PC-9 (cell line): ENCODE measurements at regions not wholly inside any gene's neighbourhood (a gene's known extent, or its start where the extent isn't known, plus 50 kb on each side); places are given as distances from the start of the nearest gene placed in this dataset.

Experiments used
- BruUV-seq: library from RNA; stranded (reverse); fragments of 400-500 nt; replicated peaks from 2 replicates; lab custom pipeline; 2021; lab: Mats Ljungman, UMichigan
- CTCF ChIA-PET: fragments of 300-600 bp; sonication (Branson Sonifier 250); formaldehyde crosslinking; loops from one replicate; lab custom pipeline; 2022; ENCODE audit warnings: antibody characterized with exemption; lab: Charles Lee
- POLR2A ChIA-PET: fragments of 300-600 bp; sonication (Branson Sonifier 250); formaldehyde crosslinking; loops from one replicate; lab custom pipeline; 2022; ENCODE audit warnings: antibody characterized with exemption; ENCODE audit not compliant: unreplicated experiment; lab: Charles Lee
- DNase-seq, 2 experiments: peaks; one replicate each; pipeline versions ENCODE4 v3.0.0 to v3.0.0-alpha.2; 2015 to 2022; ENCODE audit warnings: mixed read lengths in 1 of 2
- H2AFZ ChIP-seq: fragments of 200-600 bp; sonication (generic); 2 replicates; pipeline ENCODE4 v1.8.1; 2017; ENCODE audit warnings: antibody characterized with exemption
- H3F3A ChIP-seq: fragments of 200-600 bp; sonication (generic); 2 replicates; pipeline ENCODE4 v1.8.1; 2017; ENCODE audit warnings: antibody characterized with exemption, mild to moderate bottlenecking, low read depth; ENCODE audit not compliant: insufficient read depth
- H3K27ac ChIP-seq: fragments of 200-600 bp; sonication (generic); 2 replicates; pipeline ENCODE4 v1.6.1; 2016; ENCODE audit warnings: mixed run types
- H3K27me3 ChIP-seq: fragments of 200-600 bp; sonication (generic); 2 replicates; pipeline ENCODE4 v1.6.1; 2016; ENCODE audit warnings: low read depth, mixed run types; ENCODE audit not compliant: insufficient read depth
- H3K36me3 ChIP-seq: fragments of 200-600 bp; sonication (generic); 2 replicates; pipeline ENCODE4 v1.6.1; 2016; ENCODE audit warnings: low read depth, mixed run types
- H3K4me1 ChIP-seq: fragments of 200-600 bp; sonication (generic); replicated peaks from 2 replicates; pipeline ENCODE4 v1.6.1; 2016; ENCODE audit warnings: mixed run types; ENCODE audit not compliant: insufficient read depth
- H3K4me2 ChIP-seq: fragments of 200-600 bp; sonication (generic); 2 replicates; pipeline ENCODE4 v1.6.1; 2017; ENCODE audit warnings: mixed run types
- H3K4me3 ChIP-seq: fragments of 200-600 bp; sonication (generic); 2 replicates; pipeline ENCODE4 v1.6.1; 2016; ENCODE audit warnings: mixed run types
- H3K79me2 ChIP-seq: fragments of 200-600 bp; sonication (generic); 2 replicates; pipeline ENCODE4 v1.6.1; 2017; ENCODE audit warnings: low read depth, mixed run types
- H3K9me2 ChIP-seq: fragments of 200-600 bp; sonication (generic); 2 replicates; pipeline ENCODE4 v1.8.1; 2017; ENCODE audit warnings: mild to moderate bottlenecking; ENCODE audit not compliant: insufficient read depth
- H3K9me3 ChIP-seq: fragments of 200-600 bp; sonication (generic); 2 replicates; pipeline ENCODE4 v1.8.1; 2016; ENCODE audit warnings: low read depth; ENCODE audit not compliant: insufficient read depth
- H4K20me1 ChIP-seq: fragments of 200-600 bp; sonication (generic); 2 replicates; pipeline ENCODE4 v1.8.1; 2017; ENCODE audit not compliant: insufficient read depth
- EZH2 ChIP-seq: fragments of 200-600 bp; sonication (generic); IDR thresholded peaks from 2 replicates; pipeline ENCODE4 v1.8.0; 2017; ENCODE audit warnings: antibody characterized with exemption, low read depth
- intact Hi-C: fragments of 100-400 bp; cut with micrococcal nuclease; formaldehyde crosslinking; loops from one replicate; pipeline ENCODE4 v1.10.0; 2022; ENCODE audit not compliant: unreplicated experiment
- TF ChIP-seq, protein P1 (sequence below): fragments of 200-600 bp; sonication (generic); conservative IDR thresholded peaks from 2 replicates; pipeline ENCODE4 v1.6.1; 2017; ENCODE audit warnings: mixed run types, antibody characterized with exemption, mild to moderate bottlenecking, moderate library complexity

DNA sequence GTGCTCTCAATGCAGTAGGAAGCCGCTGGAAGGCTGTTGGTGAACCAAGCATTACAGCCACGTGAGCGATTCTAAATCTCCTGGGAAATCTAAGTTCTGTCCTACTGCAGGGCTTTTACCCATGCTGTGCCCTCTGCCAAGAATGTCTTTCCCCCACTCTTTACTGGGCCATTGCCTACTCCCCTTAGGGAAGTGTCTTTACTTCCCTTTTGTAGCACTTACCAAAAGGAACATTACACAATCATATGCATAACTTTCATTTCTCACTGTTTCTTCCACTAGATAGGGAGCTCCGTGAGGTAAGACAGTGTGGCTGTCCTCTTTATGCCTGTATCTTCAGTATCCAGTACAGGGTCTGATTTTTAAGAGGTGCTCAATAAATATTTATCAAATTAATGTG is 241.7 kb upstream of the NR4A3 start:
- Histone ChIP-seq H2AFZ (no peak overlapping the region), H3F3A (no peaks in the 10 kb centered on the region), H3K4me2 (no peak overlapping the region), H3K27ac (no peak overlapping the region), H3K4me3 (no peak overlapping the region), H3K4me1 (no peaks in the 10 kb centered on the region), H3K27me3 (no peaks in the 10 kb centered on the region), H3K9me3 (no peaks in the 10 kb centered on the region), H3K36me3 (no peaks in the 10 kb centered on the region), H4K20me1 (no peaks in the 10 kb centered on the region), H3K79me2 (no peaks in the 10 kb centered on the region), H3K9me2 (no peaks in the 10 kb centered on the region; the same call in 1 of the 2 replicates)
- ChIA-PET POLR2A (no interaction called here), CTCF (no interaction called here)
- no peak for TF ChIP-seq EZH2
- TF ChIP-seq, protein P1, sequence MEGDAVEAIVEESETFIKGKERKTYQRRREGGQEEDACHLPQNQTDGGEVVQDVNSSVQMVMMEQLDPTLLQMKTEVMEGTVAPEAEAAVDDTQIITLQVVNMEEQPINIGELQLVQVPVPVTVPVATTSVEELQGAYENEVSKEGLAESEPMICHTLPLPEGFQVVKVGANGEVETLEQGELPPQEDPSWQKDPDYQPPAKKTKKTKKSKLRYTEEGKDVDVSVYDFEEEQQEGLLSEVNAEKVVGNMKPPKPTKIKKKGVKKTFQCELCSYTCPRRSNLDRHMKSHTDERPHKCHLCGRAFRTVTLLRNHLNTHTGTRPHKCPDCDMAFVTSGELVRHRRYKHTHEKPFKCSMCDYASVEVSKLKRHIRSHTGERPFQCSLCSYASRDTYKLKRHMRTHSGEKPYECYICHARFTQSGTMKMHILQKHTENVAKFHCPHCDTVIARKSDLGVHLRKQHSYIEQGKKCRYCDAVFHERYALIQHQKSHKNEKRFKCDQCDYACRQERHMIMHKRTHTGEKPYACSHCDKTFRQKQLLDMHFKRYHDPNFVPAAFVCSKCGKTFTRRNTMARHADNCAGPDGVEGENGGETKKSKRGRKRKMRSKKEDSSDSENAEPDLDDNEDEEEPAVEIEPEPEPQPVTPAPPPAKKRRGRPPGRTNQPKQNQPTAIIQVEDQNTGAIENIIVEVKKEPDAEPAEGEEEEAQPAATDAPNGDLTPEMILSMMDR = no peak
- BruUV-seq = no TSS peak
- no peak for DNase-seq
- intact Hi-C loops = no loop called here

DNA sequence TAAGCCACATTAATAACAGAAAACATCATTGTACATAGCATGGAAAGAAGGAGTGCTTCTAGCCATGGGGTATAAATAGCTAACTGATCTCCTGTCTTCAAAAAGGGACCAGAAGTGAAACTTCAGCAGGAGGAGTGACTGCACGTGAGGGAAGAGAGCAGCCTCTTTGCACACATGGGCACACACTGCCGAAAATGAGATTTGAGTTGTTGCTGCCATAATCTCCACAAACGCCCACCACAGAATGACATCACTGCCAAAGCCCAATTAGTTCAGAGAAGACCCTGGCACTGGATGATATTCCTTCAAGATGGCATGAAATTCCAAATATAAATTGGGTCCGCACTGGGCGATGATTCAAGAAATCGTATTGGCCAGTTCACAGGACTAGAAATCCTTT is 238.9 kb upstream of the NR4A3 start:
- BruUV-seq = no TSS peak

DNA sequence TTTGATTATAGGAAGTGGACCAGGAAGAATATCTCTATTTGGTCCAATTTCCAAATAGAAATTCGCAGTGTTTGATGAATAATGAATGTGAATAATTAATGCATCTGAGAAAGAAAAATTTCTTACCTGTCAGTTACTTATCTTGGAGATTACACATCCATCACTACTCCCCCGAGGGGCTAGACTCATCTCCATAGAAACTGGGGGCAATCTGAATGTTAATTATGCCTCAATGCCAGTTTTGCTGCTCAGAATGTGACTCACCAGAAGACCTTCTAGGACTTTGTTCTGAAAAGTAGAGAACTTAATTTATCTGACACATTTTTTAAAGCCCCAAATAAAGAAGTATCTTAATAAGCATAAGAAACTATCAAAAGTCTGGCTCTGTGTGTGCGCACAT is 233.4 kb upstream of the NR4A3 start:
- intact Hi-C loops = no loop called here
- Histone ChIP-seq H3K4me2 (no peak overlapping the region), H3K4me3 (no peak overlapping the region), H2AFZ (no peak overlapping the region), H3K36me3 (no peaks in the 10 kb centered on the region), H4K20me1 (no peaks in the 10 kb centered on the region), H3K27ac (no peak overlapping the region), H3K4me1 (no peaks in the 10 kb centered on the region), H3K9me2 (no peaks in the 10 kb centered on the region), H3K9me3 (no peaks in the 10 kb centered on the region), H3F3A (no peaks in the 10 kb centered on the region), H3K79me2 (no peaks in the 10 kb centered on the region), H3K27me3 (no peaks in the 10 kb centered on the region)
- DNase-seq = no peak
- ChIA-PET POLR2A (no interaction called here), CTCF (no interaction called here)
- no TSS peak for BruUV-seq
- TF ChIP-seq EZH2 = no peak
- TF ChIP-seq, protein P1 = no peak

More for the DNA sequence above, 238.9 kb upstream of the NR4A3 start:
- no peaks in the 10 kb centered on the region for H3K4me1 ChIP-seq
- H3K36me3 ChIP-seq = no peaks in the 10 kb centered on the region
- no peak overlapping the region for H2AFZ ChIP-seq
- H3F3A ChIP-seq = no peaks in the 10 kb centered on the region
- no peak for TF ChIP-seq EZH2
- H3K79me2 ChIP-seq = no peaks in the 10 kb centered on the region
- H3K4me2 ChIP-seq = no peak overlapping the region
- H4K20me1 ChIP-seq = no peaks in the 10 kb centered on the region
- H3K4me3 ChIP-seq = no peak overlapping the region
- no peak overlapping the region for H3K27ac ChIP-seq
- CTCF ChIA-PET = no interaction called here
- no peaks in the 10 kb centered on the region for H3K9me3 ChIP-seq
- no peak for DNase-seq
- intact Hi-C loops = no loop called here
- no peaks in the 10 kb centered on the region; the same call in 1 of the 2 replicates for H3K9me2 ChIP-seq
- no peaks in the 10 kb centered on the region for H3K27me3 ChIP-seq
- POLR2A ChIA-PET = no interaction called here

DNA sequence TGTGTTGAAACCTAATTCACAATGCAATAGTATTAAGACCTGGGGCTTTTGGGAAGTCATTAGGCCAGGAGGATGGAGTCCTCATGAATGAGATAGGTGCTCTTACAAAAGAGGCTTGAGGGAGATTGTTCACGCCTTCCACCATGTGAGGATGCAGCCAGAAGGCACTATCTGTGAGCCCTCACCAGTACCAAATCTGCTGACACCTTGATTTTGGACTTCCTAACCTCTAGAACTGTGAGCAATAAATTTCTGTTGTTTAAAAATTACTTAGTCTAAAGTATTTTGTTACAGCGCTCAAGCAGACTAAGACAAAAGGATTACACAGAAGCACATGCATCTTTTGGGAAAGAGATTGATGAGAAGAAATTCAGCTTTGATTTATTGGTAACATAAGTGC is 232.9 kb upstream of the NR4A3 start:
- no peaks in the 10 kb centered on the region for H3K79me2 ChIP-seq
- CTCF ChIA-PET = no interaction called here
- no peaks in the 10 kb centered on the region for H3F3A ChIP-seq
- H3K9me2 ChIP-seq = no peaks in the 10 kb centered on the region
- TF ChIP-seq, protein P1 = no peak
- TF ChIP-seq EZH2 = no peak
- H3K27ac ChIP-seq = no peak overlapping the region
- H3K4me1 ChIP-seq = no peaks in the 10 kb centered on the region
- H3K9me3 ChIP-seq = no peaks in the 10 kb centered on the region
- no peaks in the 10 kb centered on the region for H3K27me3 ChIP-seq
- intact Hi-C loops = no loop called here
- H3K4me3 ChIP-seq = no peak overlapping the region
- BruUV-seq = no TSS peak
- no peaks in the 10 kb centered on the region for H4K20me1 ChIP-seq
- no peaks in the 10 kb centered on the region for H3K36me3 ChIP-seq
- POLR2A ChIA-PET = no interaction called here
- DNase-seq = no peak
- H3K4me2 ChIP-seq = no peak overlapping the region
- H2AFZ ChIP-seq = no peak overlapping the region
